Nephron (organoid): ENCODE measurements at regions not wholly inside any gene's neighbourhood (a gene's known extent, or its start where the extent isn't known, plus 50 kb on each side); places are given as distances from the start of the nearest gene placed in this dataset.

Experiments used
- H3K27ac Mint-ChIP-seq, 3 experiments: 2 replicates each; pipeline ENCODE4 v1.8.0; 2020; ENCODE audit warnings: mixed read lengths in 3 of 3, mild to moderate bottlenecking in 2 of 3, moderate library complexity in 1 of 3
- H3K27me3 Mint-ChIP-seq: 2 replicates; pipeline ENCODE4 v1.8.0; 2021; ENCODE audit warnings: low read depth, mild to moderate bottlenecking, moderate library complexity, mixed read lengths
- H3K36me3 Mint-ChIP-seq: 2 replicates; pipeline ENCODE4 v1.8.0; 2020; ENCODE audit warnings: low read depth, mixed read lengths
- H3K4me1 Mint-ChIP-seq: 2 replicates; pipeline ENCODE4 v1.8.0; 2020; ENCODE audit warnings: mixed read lengths
- H3K4me3 Mint-ChIP-seq, 3 experiments: 2 replicates each; pipeline ENCODE4 v1.8.0; 2020; ENCODE audit warnings: mild to moderate bottlenecking in 3 of 3, mixed read lengths in 3 of 3, moderate library complexity in 2 of 3
- H3K9me3 Mint-ChIP-seq: 2 replicates; pipeline ENCODE4 v1.8.0; 2020; ENCODE audit warnings: mixed read lengths
- TF ChIP-seq, protein P1 (sequence below), 3 experiments: fragments of 200-600 bp; sonication (generic); IDR thresholded peaks; one replicate each; pipeline ENCODE4 v1.5.0; 2021; ENCODE audit warnings: antibody characterized with exemption in 3 of 3; ENCODE audit not compliant: unreplicated experiment in 3 of 3

- no peak overlapping the region for H3K27ac Mint-ChIP-seq
- peaks cover 16% of the 10 kb centered on the region for H3K4me1 Mint-ChIP-seq
- TF ChIP-seq, protein P1, sequence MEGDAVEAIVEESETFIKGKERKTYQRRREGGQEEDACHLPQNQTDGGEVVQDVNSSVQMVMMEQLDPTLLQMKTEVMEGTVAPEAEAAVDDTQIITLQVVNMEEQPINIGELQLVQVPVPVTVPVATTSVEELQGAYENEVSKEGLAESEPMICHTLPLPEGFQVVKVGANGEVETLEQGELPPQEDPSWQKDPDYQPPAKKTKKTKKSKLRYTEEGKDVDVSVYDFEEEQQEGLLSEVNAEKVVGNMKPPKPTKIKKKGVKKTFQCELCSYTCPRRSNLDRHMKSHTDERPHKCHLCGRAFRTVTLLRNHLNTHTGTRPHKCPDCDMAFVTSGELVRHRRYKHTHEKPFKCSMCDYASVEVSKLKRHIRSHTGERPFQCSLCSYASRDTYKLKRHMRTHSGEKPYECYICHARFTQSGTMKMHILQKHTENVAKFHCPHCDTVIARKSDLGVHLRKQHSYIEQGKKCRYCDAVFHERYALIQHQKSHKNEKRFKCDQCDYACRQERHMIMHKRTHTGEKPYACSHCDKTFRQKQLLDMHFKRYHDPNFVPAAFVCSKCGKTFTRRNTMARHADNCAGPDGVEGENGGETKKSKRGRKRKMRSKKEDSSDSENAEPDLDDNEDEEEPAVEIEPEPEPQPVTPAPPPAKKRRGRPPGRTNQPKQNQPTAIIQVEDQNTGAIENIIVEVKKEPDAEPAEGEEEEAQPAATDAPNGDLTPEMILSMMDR (IDR thresholded peaks at IDR 0.05; ENCODE audit: unreplicated experiment in 3 of 3), result no peak
- no peak overlapping the region for H3K4me3 Mint-ChIP-seq
- peaks cover 8% of the 10 kb centered on the region for H3K36me3 Mint-ChIP-seq
- H3K27me3 Mint-ChIP-seq, result no peaks in the 10 kb centered on the region
- H3K9me3 Mint-ChIP-seq, result no peaks in the 10 kb centered on the region
Measured at GRCh38 chr1:39115271-39116110, 89.0 kb upstream of the MACF1 start.

DNA sequence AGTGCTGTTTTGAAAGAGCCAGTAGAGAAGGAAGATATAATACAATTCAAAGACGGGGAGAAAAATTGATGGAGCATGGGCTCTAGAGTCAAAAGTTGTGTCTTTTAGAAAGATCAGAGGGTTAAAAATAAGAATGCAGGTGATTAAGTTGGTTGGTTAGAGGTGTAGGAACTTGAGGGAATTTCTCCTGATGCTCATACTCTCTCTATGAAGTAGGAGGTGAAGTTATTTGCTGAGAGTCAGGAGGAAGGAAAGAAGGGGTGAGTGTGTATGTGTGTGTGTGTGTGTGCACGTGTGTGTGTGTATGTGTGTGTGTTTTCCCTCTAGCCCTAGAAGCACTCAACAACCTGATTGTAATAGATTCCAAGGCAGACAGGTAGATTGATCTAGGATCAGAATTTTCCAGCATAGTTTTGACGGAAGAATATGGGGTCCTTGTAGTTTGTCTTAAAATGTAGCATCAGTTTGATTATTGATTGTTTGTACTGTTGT, 88.3 kb upstream of the MACF1 start:
- Mint-ChIP-seq H3K27ac (no peak overlapping the region), H3K4me1 (peaks cover 12% of the 10 kb centered on the region), H3K36me3 (peaks cover 11% of the 10 kb centered on the region), H3K4me3 (no peak overlapping the region), H3K27me3 (no peaks in the 10 kb centered on the region), H3K9me3 (no peaks in the 10 kb centered on the region)
- TF ChIP-seq, protein P1 (IDR thresholded peaks at IDR 0.05; ENCODE audit: unreplicated experiment in 3 of 3), result no peak

DNA sequence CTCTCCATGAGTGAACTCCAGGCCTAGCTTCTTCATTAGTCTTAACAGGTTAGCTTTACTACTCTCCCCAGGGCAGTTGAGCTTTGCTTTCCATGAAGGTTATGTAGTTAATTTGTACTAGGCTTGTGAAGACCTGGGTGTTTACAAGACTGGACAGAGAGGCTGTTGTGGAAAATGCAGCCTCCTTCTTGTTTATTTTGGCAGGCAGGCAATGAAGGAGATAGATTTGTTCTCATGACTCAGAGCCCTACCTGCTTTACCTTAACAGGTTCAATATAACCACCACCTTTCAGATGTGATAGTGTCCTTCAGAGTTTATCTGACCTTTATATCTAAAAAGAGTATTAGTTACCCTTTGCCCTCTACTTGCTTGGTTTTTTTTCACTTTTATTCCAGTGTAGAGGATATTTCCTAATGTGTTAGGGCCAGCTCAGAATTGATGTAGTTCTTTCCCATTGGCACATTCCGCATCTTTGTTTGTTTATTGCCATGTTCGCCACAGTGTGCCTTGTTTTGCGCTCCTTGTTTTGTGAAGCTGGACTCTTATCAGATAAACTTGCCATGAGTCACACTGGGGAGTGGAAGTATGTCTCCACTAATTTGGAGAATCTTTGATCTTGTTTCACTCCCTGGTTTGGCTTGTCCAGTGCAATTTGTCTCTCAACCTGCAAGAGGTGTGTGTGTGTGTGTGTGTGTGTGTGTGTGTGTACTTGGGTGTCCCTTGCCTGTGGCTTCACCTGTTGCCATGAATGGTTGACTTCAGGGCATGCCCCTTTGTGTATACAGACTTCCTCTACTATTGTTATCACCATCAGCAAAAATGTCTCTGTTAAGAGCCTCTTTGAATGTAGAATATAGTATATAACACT, 87.4 kb upstream of the MACF1 start:
- H3K9me3 Mint-ChIP-seq, result no peaks in the 10 kb centered on the region
- H3K27ac Mint-ChIP-seq, result peak overlapping the region in 2 of 3 experiments; percentile 34 to 61
- H3K4me3 Mint-ChIP-seq, result peak overlapping the region in 1 of 3 experiments; percentile 11
- TF ChIP-seq, protein P1 (IDR thresholded peaks at IDR 0.05; ENCODE audit: unreplicated experiment in 3 of 3), result no peak
- H3K4me1 Mint-ChIP-seq, result peaks cover 12% of the 10 kb centered on the region
- H3K27me3 Mint-ChIP-seq, result no peaks in the 10 kb centered on the region
- H3K36me3 Mint-ChIP-seq, result peaks cover 14% of the 10 kb centered on the region

GRCh38 chr1:39117899-39118450, 86.5 kb upstream of the MACF1 start:
- Mint-ChIP-seq H3K4me3 (no peak overlapping the region), H3K36me3 (peaks cover 17% of the 10 kb centered on the region), H3K27ac (peak overlapping the region in 1 of 3 experiments; percentile 34), H3K4me1 (peaks cover 9% of the 10 kb centered on the region), H3K9me3 (no peaks in the 10 kb centered on the region), H3K27me3 (no peaks in the 10 kb centered on the region)
- TF ChIP-seq, protein P1 (IDR thresholded peaks at IDR 0.05; ENCODE audit: unreplicated experiment in 3 of 3), result no peak

DNA sequence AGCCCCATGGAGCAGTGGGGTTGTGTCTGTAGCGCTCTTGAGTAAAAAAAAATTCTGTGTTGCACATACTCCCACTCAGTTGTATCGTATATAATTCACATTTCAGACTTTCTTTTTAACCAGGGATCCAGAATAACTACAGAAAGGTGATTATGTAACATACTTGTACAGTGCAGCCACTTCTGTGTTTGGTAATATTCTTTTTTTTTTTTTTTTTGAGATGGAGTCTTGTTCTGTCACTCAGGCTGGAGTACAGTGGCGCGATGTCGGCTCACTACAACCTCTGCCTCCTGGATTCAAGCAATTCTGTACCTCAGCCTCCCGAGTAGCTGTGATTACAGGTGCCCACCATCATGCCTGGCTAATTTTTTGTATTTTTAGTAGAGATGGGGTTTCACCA, 82.4 kb upstream of the MACF1 start:
- Mint-ChIP-seq H3K4me3 (no peak overlapping the region), H3K27me3 (no peaks in the 10 kb centered on the region), H3K9me3 (no peaks in the 10 kb centered on the region), H3K36me3 (peaks cover 28% of the 10 kb centered on the region), H3K4me1 (peaks cover 6% of the 10 kb centered on the region), H3K27ac (no peak overlapping the region)
- TF ChIP-seq, protein P1 (IDR thresholded peaks at IDR 0.05; ENCODE audit: unreplicated experiment in 3 of 3), result no peak
